ENCODE measurements at regions not wholly inside any gene's neighbourhood (a gene's known extent, or its start where the extent isn't known, plus 50 kb on each side); places are given as distances from the start of the nearest gene placed in this dataset.
"Not testable (repeated sequence)": the region's sequence is repeated elsewhere in the genome, so short reads cannot be mapped to it uniquely, and the experiment has no call there.

GRCh38 chr6:77322604-77323003 is 140.7 kb downstream of the HTR1B start:
- DNase-seq, result no peak

DNA sequence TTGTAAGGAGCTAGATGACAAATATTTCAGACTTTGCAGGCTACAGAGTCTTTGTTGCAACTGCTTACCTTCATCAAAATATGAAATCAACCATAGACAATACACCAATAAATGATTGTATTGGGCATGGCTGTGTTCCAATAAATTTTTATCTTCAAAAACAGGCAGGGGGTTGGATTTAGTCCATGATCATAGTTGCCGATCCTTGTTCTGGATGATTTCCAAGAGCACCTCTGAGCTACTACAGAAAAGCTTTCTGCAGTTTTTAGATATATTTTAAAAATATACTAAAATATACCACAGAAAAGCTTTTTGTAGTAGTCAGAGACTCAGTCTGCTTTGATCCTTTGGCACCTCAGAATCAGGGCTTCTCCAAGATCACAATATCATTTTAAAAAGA is 145.0 kb downstream of the HTR1B start:
- no peak for DNase-seq

DNA sequence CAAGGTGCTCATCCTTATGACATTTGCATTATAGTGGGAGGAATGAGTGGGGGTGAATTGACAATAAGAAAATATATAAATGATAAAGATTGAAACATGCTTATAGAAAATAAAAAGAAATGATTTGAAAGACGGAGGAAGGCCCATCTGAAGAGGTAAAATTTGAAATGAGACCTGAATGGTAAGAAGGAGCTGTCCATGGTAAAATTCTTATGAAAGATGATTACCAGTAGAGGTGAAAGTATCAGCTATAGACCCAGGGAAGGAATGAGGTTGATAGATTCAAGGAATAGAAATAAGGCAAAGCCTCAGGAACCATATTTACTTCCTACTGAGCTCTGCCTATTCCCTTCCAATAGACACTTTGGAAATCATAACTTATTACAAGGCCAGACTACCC is 149.7 kb downstream of the HTR1B start:
- DNase-seq, result no peak

DNA sequence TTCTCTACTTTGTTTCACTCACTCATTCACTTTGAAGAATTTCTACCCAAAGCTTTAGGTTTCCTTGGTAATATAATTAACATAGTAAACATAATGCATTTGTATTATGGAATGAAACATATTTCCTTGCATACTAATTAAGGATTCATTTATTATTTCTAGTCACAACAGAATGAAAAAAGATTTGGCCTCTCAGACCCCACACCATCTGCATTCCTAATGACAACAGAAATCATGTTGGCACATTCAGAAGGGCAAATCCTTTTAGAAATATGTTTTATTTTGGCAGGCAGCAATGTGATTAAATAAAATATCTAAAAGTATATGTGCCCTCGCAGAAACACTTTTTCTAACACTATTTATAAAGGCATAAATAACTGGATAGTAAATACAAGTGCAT is 163.4 kb downstream of the HTR1B start:
- no peak for DNase-seq

GRCh38 chr6:77298283-77298682 is 165.0 kb downstream of the HTR1B start:
- no peak for DNase-seq

DNA sequence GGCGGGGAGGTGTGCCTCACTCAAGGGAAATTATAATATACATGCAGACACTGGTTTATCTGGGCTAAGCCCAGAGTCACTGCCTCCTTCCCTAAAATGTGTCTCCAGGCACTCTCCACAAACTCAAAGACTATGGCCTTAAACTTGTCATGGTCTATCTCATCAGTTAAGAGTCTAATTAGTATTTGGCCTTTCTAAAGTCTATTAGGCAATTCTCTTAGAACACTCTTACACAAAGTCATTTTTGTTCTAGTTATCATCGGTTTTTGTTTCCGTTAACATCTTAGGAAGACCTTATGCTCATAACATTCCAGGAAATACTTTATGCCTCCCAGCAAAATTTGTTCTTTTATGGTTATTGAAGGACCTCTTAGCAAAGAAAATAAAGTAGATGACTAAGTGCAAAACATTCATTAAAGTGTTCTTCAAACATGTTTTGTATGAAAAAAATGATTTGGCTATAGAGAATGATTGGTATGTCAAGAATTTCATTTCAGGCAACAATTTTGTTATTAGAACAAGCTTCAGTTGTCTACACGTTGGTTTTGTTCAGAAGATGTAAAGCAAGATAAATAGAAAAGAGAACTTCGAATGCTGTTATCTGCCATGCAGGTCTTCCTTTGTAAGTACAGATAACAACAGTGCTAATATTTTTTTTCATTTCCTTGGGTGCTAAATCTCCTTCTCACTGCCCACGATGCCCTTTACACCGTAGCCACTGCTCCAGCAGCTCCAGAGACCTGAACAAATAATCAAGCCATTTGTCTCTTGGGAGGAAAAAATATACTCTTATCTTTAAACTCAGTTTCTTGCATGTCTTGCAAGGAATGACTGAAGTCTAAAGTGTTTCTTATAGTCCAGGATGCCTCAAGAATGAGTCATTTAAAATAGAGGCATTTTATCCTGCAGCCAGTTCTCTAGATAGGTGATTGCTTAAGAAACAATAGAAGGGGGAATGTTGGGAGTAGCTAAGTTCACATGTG is 170.4 kb downstream of the HTR1B start:
- peak; percentile 47 for DNase-seq

DNA sequence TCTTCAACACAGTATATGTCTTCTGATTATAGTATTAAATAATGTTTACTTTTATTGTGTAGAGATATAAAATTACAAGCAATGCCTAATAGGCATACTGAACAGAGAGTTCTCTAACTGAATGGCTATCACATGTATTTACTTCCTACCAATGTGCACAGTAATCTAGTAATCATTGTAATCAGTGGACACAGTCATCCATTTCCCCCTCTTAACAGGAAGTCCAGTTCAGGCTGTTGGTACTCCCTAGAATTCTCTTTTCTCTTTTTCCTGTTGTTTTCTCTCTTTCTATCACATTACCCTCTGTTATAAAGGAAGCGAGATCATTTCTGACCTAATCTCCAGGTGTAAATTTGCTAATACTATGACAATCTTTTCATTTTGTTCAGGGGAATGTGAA is 172.5 kb downstream of the HTR1B start:
- peak; percentile 48 for DNase-seq

GRCh38 chr6:77286541-77286940 is 176.8 kb downstream of the HTR1B start:
- DNase-seq, result no peak

- DNase-seq, result no peak
Observed at GRCh38 chr6:77273929-77274328, 189.4 kb downstream of the HTR1B start.

DNA sequence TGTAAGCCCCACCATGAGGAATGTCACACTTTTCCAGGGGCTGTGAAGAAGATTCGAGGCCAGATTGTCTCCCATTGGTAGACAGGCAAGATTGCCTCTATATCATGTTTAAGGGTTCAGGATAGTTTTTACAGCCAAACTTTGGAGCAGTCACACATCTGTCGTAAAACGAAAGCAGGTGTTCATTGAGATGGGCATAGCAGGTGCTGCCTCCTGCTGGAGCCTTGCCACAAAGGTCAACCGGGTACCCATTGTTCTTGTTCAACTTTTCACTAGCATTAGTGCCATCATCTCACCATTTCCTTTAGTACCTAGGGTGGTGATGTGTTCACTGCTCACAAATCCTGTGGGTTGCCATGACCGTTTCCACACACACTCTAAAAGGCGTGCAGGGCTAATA is 198.3 kb downstream of the HTR1B start:
- DNase-seq, result no peak

DNA sequence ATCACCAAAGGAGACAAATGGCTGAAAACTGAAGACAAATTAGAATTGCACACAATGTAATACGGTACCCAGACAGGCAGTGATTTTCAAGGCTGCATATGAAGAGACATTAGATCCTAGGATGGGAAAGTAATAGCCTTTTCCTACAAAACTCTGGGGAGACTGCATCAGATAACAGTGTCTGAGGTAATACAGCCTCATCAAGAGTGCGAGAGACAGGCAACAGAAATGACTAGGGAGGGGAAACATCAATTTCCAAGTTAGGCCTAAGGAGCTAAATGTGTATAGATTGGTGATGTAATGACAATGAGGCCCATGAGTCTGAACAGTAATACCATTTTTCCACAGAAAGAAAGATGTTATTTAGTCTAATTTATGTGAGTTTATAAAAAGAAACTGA is 200.3 kb downstream of the HTR1B start:
- no peak for DNase-seq

GRCh38 chr6:77251801-77252200 is 211.5 kb downstream of the HTR1B start:
- DNase-seq, result not testable (repeated sequence)

DNA sequence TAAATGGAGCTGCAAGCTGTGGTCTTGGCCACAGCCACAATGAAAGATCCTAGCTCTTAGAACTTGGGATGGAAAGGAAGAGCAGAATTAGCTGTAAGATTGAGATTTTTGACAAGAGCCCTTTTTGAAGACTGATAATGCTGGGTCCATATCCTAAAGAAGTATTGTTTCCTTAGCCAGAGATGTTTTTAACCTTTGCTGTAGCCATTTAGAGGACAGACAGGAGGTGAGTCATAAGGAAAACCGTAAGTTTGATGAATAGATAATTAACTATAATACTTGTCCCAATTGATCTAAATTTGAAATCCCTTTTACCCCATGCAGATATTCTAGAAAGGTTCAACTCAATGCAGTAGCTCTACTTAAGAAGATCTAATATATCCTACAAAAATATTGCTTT is 213.7 kb downstream of the HTR1B start:
- no peak for DNase-seq

- DNase-seq, result peak; percentile 36
Observed at GRCh38 chr6:77245026-77245425, 218.3 kb downstream of the HTR1B start.

DNA sequence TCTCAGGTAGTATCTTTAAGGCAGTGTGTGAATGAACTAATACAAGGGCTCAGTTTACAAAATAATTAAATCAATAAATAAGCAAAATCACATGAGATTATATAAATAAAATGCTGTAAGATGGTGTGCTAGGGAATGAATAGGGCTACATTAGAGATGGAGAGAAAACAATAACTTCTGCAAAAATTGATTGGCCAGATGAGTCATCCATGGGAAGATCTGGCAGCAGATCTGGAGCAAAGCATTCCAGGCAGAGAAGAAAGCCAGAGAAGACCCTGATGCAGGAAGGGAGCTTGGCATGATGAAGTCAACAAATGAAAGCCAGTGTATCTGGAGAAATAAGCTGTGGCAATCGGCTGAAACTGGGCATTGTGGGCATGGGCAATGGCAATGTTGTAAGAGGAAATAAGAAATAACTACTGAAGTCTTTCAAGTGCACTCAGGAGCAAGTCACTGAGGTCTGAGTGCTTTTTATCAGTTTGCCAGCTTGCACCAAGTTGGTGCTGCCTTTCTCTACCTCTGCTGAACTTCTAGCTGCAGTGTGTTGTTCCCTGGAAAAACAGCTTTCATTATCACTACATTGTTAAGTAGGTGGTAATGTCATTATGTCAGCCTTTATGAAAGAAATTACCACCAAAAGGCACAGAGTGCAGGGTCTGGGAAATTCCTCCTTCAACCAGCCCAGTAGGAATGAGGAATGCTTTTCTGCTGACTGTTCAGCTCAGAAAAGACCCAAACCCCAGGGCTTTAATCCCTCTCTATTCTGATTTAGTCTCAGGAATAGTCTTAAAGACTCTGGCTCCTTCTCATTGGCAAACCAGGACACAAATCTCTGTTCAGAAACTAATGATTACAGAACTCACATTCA is 231.6 kb downstream of the HTR1B start:
- DNase-seq, result no peak

DNA sequence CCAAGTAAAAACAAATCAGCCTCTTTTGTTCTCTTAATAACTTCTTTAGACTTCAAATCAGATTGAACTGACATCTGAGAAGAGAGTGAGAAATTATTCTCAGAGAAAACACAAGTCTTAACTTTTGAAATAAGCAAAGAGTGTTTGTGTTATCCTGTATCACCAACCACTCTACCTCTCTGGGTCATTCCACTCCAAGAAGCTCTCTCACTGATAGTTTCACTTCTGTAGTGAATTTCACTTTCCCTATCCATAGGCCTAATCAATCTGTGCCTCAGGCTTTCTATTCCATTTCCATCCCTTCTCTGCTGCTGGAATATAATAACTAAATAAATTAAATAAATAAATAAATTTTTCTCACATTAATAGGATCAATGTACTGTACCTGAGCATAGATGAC is 235.0 kb downstream of the HTR1B start:
- no peak for DNase-seq

DNA sequence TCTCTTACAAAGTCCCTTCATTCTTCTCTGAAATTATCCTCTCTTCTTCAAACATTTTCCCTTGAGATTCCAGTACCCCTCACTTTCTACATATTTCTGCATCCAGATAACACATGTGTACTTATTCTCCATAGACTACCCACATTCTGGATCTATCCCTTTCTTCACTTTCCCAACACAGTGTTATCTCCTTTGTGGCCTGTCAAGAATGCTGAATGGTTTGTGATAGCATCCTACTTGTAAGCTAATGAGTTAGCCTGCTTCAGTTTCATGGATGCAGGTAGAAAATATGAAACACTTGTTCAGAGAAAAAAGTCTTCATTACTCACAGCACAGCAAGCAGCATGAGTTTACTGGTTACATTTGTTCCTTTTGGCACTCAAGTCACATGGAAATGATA is 245.4 kb downstream of the HTR1B start:
- no peak for DNase-seq

- DNase-seq, result no peak
Observed at GRCh38 chr6:77205936-77206335, 257.4 kb downstream of the HTR1B start.

DNA sequence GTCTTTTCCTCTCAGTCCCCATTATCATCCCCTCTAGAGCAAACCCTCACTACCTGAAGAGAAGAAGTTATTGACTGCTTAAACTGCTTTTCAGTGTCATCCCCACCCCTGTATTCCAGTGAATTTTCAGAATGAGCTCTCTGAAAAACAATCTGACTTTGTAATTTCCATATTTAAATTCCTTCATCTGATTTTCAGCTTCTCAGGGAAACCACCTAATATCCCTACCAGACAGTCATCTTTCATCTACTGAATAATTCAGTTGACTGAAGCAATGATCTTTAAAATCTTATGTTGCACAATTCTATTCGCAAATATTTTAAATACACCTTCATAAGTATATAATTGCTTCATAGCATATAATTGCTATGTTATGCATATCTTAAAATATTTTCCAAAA is 258.7 kb downstream of the HTR1B start:
- no peak for DNase-seq

DNA sequence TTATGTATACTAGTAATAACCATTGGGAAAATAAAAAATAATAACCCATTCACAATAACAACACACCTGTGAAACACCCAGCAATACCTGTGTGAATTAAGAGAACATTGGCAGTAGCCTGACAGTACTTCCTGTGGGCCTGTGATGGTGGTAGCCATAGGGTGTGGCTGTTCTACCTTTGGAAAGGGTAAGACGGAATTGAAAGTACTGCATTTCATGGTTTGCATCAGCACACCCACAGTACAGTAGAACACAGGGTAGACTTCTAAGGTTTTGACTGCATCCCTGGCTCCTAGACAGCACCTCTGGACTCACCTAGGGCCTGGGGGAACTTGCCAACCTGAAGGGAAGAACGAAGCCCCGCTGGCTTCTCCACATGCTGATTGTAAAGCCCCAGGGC is 279.8 kb downstream of the HTR1B start:
- DNase-seq, result no peak

GRCh38 chr6:77181749-77182148 is 281.5 kb downstream of the HTR1B start:
- no peak for DNase-seq

DNA sequence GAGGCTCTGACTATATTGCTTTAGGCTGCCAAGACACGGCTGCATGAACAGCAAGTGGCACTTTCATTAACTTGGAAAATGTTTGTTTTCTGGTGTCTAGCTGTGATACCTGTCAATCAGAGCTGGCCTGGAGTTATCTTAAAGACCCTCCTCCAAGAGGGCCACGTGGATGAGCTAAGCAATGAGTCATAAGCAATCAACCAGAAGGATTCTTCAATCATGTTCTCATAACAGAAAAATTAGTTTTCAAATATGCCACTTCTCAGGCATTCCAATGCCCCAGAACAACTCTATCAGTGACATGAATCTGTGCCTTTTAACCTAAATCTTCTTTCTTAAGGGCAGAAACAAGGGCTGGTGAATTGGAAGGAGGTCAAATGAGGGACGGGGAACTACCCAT is 283.0 kb downstream of the HTR1B start:
- no peak for DNase-seq

GRCh38 chr6:77178821-77179220 is 284.5 kb downstream of the HTR1B start:
- no peak for DNase-seq

DNA sequence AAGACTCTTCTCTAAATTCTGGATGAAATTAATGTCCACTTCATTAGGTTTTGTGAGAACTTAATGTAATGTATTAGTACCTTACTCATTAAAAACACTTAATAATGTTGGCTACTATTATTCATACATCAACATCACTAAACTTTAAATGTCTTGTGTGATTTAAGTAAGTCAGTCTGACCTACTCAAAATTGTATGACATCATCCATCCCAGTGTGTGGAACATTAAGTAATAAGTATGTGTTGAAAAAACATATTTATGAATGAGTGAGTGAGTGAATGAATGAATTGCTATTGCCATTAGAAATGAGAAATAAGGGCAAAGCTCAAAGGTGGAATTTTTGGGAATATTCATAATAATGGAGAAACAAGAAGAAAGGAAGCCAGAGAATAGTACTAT is 285.8 kb downstream of the HTR1B start:
- no peak for DNase-seq

All from OCI-M1 (cell line).